T-helper 2 cell treated with Interferon-gamma antibody and Interleukin-4, amounts not matched to agents 5 μg/mL and 100 μg/mL, for 36 hours (primary cell): ENCODE measurements at regions not wholly inside any gene's neighbourhood (a gene's known extent, or its start where the extent isn't known, plus 50 kb on each side); places are given as distances from the start of the nearest gene placed in this dataset.
"Not testable (repeated sequence)": the region's sequence is repeated elsewhere in the genome, so short reads cannot be mapped to it uniquely, and the experiment has no call there.

Source experiments
- DNase-seq: peaks from one replicate; pipeline ENCODE4 v3.0.0; 2021; ENCODE audit warnings: low spot score
- H3K27ac Mint-ChIP-seq: one replicate; pipeline ENCODE4 v1.8.0; 2021; ENCODE audit warnings: mild to moderate bottlenecking, mixed read lengths
- H3K27me3 Mint-ChIP-seq: one replicate; pipeline ENCODE4 v1.8.0; 2021; ENCODE audit warnings: low read depth, mixed read lengths
- H3K36me3 Mint-ChIP-seq: one replicate; pipeline ENCODE4 v1.8.0; 2021; ENCODE audit warnings: low read depth, mixed read lengths
- H3K4me1 Mint-ChIP-seq: one replicate; pipeline ENCODE4 v1.8.0; 2021; ENCODE audit warnings: low read depth, mixed read lengths
- H3K4me3 Mint-ChIP-seq: one replicate; pipeline ENCODE4 v1.8.0; 2022; ENCODE audit warnings: mild to moderate bottlenecking, moderate library complexity, mixed read lengths
- H3K9me3 Mint-ChIP-seq: one replicate; pipeline ENCODE4 v1.8.0; 2021; ENCODE audit warnings: mixed read lengths

DNA sequence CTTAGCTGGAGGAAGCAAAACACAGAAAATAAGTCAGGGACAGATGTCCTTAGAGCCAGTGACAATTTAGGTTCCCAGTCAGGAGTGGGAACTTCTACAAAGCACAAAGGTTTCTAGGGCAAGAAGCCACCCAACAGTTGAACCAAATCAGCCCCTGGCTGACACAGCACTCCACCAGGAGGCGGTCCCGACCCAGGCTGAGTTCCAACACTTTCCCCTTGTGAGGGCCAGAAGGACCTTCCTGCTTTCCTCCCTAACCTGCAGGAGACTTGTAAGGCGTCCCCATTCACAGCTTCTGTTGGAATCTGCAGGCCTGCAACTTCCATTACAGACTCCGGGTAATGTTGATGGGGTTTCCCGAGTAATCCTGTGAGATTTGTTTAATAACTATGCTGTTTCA lies 416.4 kb upstream of the IRX1 start:
- no peak for DNase-seq

DNA sequence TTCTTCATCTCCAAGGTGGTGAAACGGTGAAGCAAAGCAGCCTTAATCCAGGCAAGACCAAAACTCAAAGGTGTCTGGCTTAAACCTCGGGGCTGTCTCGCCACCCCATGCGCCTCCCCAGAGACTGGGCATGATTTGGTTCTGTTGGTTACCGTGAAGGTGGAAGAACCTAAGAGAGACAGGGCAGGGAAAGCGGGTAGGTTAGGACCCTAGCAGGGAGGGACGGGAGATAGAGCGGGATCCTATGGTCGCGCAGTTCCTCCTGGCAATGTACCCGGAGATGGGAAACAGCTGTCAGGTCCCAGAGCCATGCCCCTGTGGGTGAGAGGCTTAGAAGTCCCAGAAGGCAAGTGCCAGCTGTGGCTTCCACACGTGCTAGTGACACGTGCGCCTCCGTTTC lies 418.3 kb upstream of the IRX1 start:
- Mint-ChIP-seq H3K4me1 (no peaks in the 10 kb centered on the region), H3K4me3 (no peak overlapping the region), H3K27ac (no peak overlapping the region), H3K27me3 (no peaks in the 10 kb centered on the region), H3K36me3 (no peaks in the 10 kb centered on the region), H3K9me3 (peaks cover 4% of the 10 kb centered on the region)
- DNase-seq, result no peak

More for the DNA sequence above, 416.4 kb upstream of the IRX1 start:
- Mint-ChIP-seq H3K4me3 (no peak overlapping the region), H3K27me3 (no peaks in the 10 kb centered on the region), H3K9me3 (peaks cover 4% of the 10 kb centered on the region), H3K4me1 (no peaks in the 10 kb centered on the region), H3K36me3 (no peaks in the 10 kb centered on the region), H3K27ac (no peak overlapping the region)

- H3K4me1 Mint-ChIP-seq, result no peaks in the 10 kb centered on the region
- H3K27ac Mint-ChIP-seq, result no peak overlapping the region
- no peaks in the 10 kb centered on the region for H3K27me3 Mint-ChIP-seq
- peaks cover 7% of the 10 kb centered on the region for H3K9me3 Mint-ChIP-seq
- H3K4me3 Mint-ChIP-seq, result no peak overlapping the region
- no peak for DNase-seq
- no peaks in the 10 kb centered on the region for H3K36me3 Mint-ChIP-seq
Observed at GRCh38 chr5:3175416-3175815, 420.2 kb upstream of the IRX1 start.

DNA sequence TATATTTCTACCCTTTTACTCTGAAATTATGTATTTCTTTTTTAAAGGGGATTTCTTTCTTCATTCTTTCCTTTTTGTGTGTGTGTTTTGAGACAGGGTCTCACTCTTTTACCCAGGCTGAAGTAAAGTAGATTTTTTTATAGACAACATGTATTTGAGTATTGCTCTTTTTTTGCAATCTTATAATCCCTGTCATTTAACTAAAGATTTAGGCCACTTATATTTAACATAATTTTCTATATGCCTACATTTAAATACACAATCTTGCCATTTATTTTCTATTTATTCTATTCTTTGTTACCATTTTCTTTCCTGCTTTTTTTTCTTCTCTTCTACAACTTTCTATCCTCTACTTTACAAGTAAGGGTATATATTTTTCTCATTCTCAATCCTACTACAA lies 416.0 kb upstream of the IRX2 start:
- H3K4me3 Mint-ChIP-seq, result no peak overlapping the region
- no peak overlapping the region for H3K27ac Mint-ChIP-seq

GRCh38 chr5:3163626-3164025 lies 412.1 kb upstream of the IRX2 start:
- no peak overlapping the region for H3K27ac Mint-ChIP-seq

More for the DNA sequence above, 416.0 kb upstream of the IRX2 start:
- Mint-ChIP-seq H3K27me3 (no peaks in the 10 kb centered on the region), H3K36me3 (no peaks in the 10 kb centered on the region), H3K4me1 (no peaks in the 10 kb centered on the region), H3K9me3 (peaks cover 42% of the 10 kb centered on the region)
- no peak for DNase-seq

DNA sequence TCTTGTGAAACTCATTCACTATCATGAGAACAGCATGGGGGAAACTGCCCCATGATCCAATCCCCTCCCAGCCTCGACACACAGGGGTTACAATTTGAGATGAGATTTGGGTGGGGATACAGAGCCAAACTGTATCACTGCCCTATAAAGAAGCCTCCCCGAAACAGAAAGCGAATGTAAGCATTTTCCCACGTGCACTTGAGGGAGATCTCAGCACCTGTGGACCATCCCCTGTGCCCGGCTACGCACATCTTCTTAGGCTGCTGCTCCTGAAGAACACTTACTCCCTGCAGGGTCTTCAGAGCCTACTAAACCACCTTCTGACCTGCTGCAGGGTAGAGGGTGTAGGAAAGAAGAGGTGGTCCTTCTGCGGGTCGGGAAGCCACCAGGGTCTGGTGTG lies 410.2 kb upstream of the IRX2 start:
- no peak for DNase-seq
- Mint-ChIP-seq H3K27ac (no peak overlapping the region), H3K4me3 (no peak overlapping the region), H3K4me1 (no peaks in the 10 kb centered on the region), H3K27me3 (no peaks in the 10 kb centered on the region), H3K9me3 (peaks cover 22% of the 10 kb centered on the region), H3K36me3 (no peaks in the 10 kb centered on the region)

More at GRCh38 chr5:3163626-3164025, 412.1 kb upstream of the IRX2 start:
- Mint-ChIP-seq H3K4me1 (no peaks in the 10 kb centered on the region), H3K9me3 (peaks cover 37% of the 10 kb centered on the region), H3K27me3 (no peaks in the 10 kb centered on the region), H3K4me3 (no peak overlapping the region), H3K36me3 (no peaks in the 10 kb centered on the region)
- DNase-seq, result no peak

- H3K9me3 Mint-ChIP-seq, result peaks cover 11% of the 10 kb centered on the region
- no peaks in the 10 kb centered on the region for H3K27me3 Mint-ChIP-seq
- no peak overlapping the region for H3K4me3 Mint-ChIP-seq
- no peaks in the 10 kb centered on the region for H3K4me1 Mint-ChIP-seq
- H3K27ac Mint-ChIP-seq, result no peak overlapping the region
- no peak for DNase-seq
- H3K36me3 Mint-ChIP-seq, result no peaks in the 10 kb centered on the region
Observed at GRCh38 chr5:3157214-3157613, 405.7 kb upstream of the IRX2 start.

DNA sequence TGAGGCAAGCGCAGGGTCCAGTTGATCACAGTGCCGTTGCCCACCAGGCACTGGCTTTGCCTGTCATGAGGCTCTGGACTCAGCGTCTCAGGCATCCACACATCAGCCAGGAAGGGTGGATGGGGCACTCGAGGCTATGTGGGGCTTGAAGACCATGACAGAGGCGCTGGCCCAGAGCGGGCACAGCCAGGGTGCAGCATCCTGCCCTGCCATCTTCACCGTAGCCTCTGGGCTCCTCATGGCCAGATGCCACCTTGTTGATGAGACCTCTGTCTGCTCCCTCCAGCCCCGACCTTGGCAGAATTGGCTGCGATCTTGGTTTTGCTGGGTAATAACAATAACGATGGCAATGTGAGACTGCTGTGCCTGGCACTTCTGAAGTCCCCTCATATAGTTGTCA lies 404.2 kb upstream of the IRX2 start:
- Mint-ChIP-seq H3K27ac (no peak overlapping the region), H3K4me1 (no peaks in the 10 kb centered on the region), H3K27me3 (no peaks in the 10 kb centered on the region), H3K4me3 (no peak overlapping the region), H3K36me3 (no peaks in the 10 kb centered on the region), H3K9me3 (peaks cover 17% of the 10 kb centered on the region)
- no peak for DNase-seq

DNA sequence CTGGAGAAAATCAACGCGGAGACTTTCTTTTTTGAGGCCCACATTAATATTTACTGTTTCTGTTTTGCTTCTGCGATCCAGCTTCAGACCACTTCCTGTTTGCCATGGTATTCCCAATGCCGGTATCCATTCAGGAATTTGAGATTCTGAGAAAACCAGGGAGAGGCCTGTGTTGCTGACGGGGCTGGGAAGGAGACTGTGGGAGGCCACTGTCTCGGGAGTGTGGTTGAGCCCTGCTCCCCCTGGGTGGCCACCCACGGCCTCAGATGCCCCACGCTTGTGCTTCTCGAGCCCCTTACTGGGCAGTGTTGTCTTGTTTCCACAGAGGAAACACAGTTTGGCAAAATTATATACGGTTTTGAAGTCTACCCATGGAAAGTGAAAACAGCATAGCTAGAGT lies 403.6 kb upstream of the IRX2 start:
- Mint-ChIP-seq H3K9me3 (peaks cover 22% of the 10 kb centered on the region), H3K4me1 (no peaks in the 10 kb centered on the region), H3K27ac (no peak overlapping the region), H3K36me3 (no peaks in the 10 kb centered on the region), H3K4me3 (no peak overlapping the region), H3K27me3 (no peaks in the 10 kb centered on the region)
- DNase-seq, result no peak

DNA sequence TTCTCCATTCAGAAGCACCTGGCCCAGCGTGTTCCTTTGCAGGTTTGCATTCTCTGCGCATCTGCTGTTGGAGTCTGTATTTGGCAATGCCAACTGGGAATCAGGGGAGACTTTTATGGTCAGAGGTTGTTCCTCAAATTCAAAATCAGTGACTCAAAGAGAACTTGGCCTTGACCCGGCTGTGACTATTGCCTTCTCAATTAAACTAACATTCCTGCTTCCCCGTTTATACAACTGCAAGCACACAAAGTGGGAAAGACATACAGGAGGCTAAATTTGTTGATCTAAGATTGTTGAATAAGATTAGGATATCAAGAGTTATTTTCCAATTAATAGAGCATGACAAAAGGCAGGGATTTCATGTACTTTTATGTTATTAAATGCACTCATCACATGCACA lies 402.4 kb upstream of the IRX2 start:
- no peaks in the 10 kb centered on the region for H3K4me1 Mint-ChIP-seq
- H3K27me3 Mint-ChIP-seq, result no peaks in the 10 kb centered on the region
- H3K4me3 Mint-ChIP-seq, result no peak overlapping the region
- H3K36me3 Mint-ChIP-seq, result no peaks in the 10 kb centered on the region
- no peak overlapping the region for H3K27ac Mint-ChIP-seq
- H3K9me3 Mint-ChIP-seq, result peaks cover 29% of the 10 kb centered on the region
- DNase-seq, result no peak

GRCh38 chr5:3153226-3153858 lies 401.9 kb upstream of the IRX2 start:
- H3K4me3 Mint-ChIP-seq, result no peak overlapping the region
- no peak overlapping the region for H3K27ac Mint-ChIP-seq
- DNase-seq, result no peak
- no peaks in the 10 kb centered on the region for H3K4me1 Mint-ChIP-seq
- H3K27me3 Mint-ChIP-seq, result no peaks in the 10 kb centered on the region
- H3K9me3 Mint-ChIP-seq, result peaks cover 29% of the 10 kb centered on the region
- no peaks in the 10 kb centered on the region for H3K36me3 Mint-ChIP-seq

DNA sequence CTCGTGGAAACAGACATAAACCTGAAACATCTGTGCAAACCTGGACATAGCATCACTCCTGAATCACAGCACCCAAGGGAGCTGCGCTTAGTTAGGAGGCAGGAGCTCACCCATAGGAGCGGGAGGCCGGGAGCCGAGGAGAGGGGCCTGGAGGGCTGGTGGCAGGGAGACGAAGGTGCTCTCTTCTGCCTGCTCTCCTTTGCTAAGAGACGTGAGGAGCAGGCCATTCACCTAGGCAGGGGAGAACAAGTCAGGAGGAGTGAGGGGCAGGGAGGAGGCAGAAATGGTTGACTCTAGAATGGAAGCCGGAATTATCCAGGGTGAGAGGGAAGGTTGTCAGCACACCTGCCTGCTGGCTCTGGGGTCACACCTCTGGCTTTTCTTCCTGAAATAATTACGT lies 398.4 kb upstream of the IRX2 start:
- DNase-seq, result no peak
- Mint-ChIP-seq H3K9me3 (peaks cover 24% of the 10 kb centered on the region), H3K27ac (no peak overlapping the region)

GRCh38 chr5:3147405-3147804 lies 395.9 kb upstream of the IRX2 start:
- not testable (repeated sequence) for H3K27me3 Mint-ChIP-seq, H3K27ac Mint-ChIP-seq, H3K4me3 Mint-ChIP-seq, DNase-seq, H3K4me1 Mint-ChIP-seq, H3K36me3 Mint-ChIP-seq
- peaks cover 32% of the 10 kb centered on the region for H3K9me3 Mint-ChIP-seq

More for the DNA sequence above, 398.4 kb upstream of the IRX2 start:
- Mint-ChIP-seq H3K4me3 (no peak overlapping the region), H3K36me3 (no peaks in the 10 kb centered on the region), H3K4me1 (no peaks in the 10 kb centered on the region), H3K27me3 (no peaks in the 10 kb centered on the region)

DNA sequence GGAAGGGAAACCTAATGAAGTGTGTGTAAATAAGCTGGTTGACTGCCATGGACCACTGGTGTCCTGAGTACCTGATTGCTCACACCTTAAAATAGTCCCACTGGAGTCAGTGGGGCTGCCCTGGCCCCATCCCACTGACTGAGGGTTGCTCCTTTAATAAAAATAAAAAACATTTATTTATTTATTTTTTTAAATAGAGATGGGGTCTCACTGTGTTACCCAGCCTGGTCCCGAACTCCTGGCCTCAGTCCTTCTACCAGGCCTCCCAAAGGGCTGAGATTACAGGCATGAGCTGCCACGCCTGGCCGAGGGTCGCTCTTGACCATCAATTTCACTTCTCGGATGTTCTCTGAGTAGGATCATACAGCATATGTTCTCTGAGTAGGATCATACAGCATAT lies 394.2 kb upstream of the IRX2 start:
- H3K27me3 Mint-ChIP-seq, result no peaks in the 10 kb centered on the region
- H3K4me1 Mint-ChIP-seq, result no peaks in the 10 kb centered on the region
- H3K4me3 Mint-ChIP-seq, result no peak overlapping the region
- H3K9me3 Mint-ChIP-seq, result peaks cover 23% of the 10 kb centered on the region
- H3K27ac Mint-ChIP-seq, result no peak overlapping the region
- no peaks in the 10 kb centered on the region for H3K36me3 Mint-ChIP-seq
- DNase-seq, result no peak

DNA sequence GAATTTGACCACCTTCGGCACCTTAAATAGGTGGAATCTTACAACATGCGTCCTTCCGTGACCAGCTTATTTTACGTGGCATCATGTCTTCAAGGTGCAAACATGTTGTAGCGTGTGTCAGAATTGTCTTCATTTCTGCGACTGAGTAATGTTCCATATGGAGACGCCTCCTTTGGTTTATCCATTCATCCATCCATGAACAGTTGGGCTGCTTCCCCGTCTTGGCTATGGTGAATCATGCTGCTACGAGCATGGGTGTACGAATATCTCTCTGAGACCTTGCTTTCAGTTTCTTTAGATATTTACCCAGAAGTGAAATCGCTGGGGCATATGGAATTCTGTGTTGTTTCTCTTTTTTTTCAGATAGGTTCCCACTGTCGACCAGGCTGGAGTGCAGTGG lies 391.9 kb upstream of the IRX2 start:
- no peak for DNase-seq
- no peaks in the 10 kb centered on the region for H3K36me3 Mint-ChIP-seq
- no peaks in the 10 kb centered on the region for H3K4me1 Mint-ChIP-seq

More for the DNA sequence above, 391.9 kb upstream of the IRX2 start:
- Mint-ChIP-seq H3K9me3 (peaks cover 20% of the 10 kb centered on the region), H3K27me3 (no peaks in the 10 kb centered on the region), H3K4me3 (no peak overlapping the region), H3K27ac (no peak overlapping the region)
